NCI-H526 (cell line): ENCODE measurements at regions not wholly inside any gene's neighbourhood (a gene's known extent, or its start where the extent isn't known, plus 50 kb on each side); places are given as distances from the start of the nearest gene placed in this dataset.
"Not testable (repeated sequence)": the region's sequence is repeated elsewhere in the genome, so short reads cannot be mapped to it uniquely, and the experiment has no call there.

Experiments used
- DNase-seq, 2 experiments: peaks; one replicate each; lab custom pipeline; 2025; lab: John Stamatoyannopoulos, UW

- no peak for DNase-seq
These were observed 76.7 kb upstream of the PICALM start for GRCh38 chr11:86145439-86146156.

GRCh38 chr11:86144846-86145245, 76.0 kb upstream of the PICALM start:
- no peak for DNase-seq

- not testable (repeated sequence) for DNase-seq
These were observed 75.2 kb upstream of the PICALM start for GRCh38 chr11:86144087-86144486.

- DNase-seq, result peak in 1 of 2 experiments; percentile 6
These were observed 74.5 kb upstream of the PICALM start for GRCh38 chr11:86143087-86144030.

GRCh38 chr11:86142170-86142569, 73.3 kb upstream of the PICALM start:
- DNase-seq, result no peak

- DNase-seq, result no peak
These were observed 72.8 kb upstream of the PICALM start for GRCh38 chr11:86141727-86142126.

GRCh38 chr11:86140334-86140990, 71.6 kb upstream of the PICALM start:
- no peak for DNase-seq

GRCh38 chr11:86138958-86139357, 70.1 kb upstream of the PICALM start:
- DNase-seq, result no peak

GRCh38 chr11:86136538-86136937, 67.7 kb upstream of the PICALM start:
- no peak for DNase-seq

GRCh38 chr11:86135319-86135714, 66.4 kb upstream of the PICALM start:
- no peak for DNase-seq

- peak in 1 of 2 experiments; percentile 2 for DNase-seq
These were observed 65.9 kb upstream of the PICALM start for GRCh38 chr11:86134580-86135318.

GRCh38 chr11:86132667-86133249, 63.9 kb upstream of the PICALM start:
- no peak for DNase-seq

GRCh38 chr11:86129740-86130540, 61.1 kb upstream of the PICALM start:
- no peak for DNase-seq

- no peak for DNase-seq
These were observed 60.0 kb upstream of the PICALM start for GRCh38 chr11:86128914-86129313.

- DNase-seq, result no peak
These were observed 58.0 kb upstream of the PICALM start for GRCh38 chr11:86126862-86127261.

- DNase-seq, result no peak
These were observed 55.7 kb upstream of the PICALM start for GRCh38 chr11:86124251-86125233.

GRCh38 chr11:86122773-86123172, 53.9 kb upstream of the PICALM start:
- no peak for DNase-seq

- DNase-seq, result no peak
These were observed 51.9 kb upstream of the PICALM start for GRCh38 chr11:86120807-86121206.

GRCh38 chr11:86119906-86120305, 51.0 kb upstream of the PICALM start:
- DNase-seq, result no peak
